Stimulated activated CD4-positive, alpha-beta T cell treated with anti-CD3 and anti-CD28 coated beads, TNF-alpha, amount 100 ng/mL, for 1 hour (primary cell): ENCODE measurements at regions not wholly inside any gene's neighbourhood (a gene's known extent, or its start where the extent isn't known, plus 50 kb on each side); places are given as distances from the start of the nearest gene placed in this dataset.
"Not testable (repeated sequence)": the region's sequence is repeated elsewhere in the genome, so short reads cannot be mapped to it uniquely, and the experiment has no call there.

Experiments
- DNase-seq, 3 donors: peaks; one replicate each; pipeline ENCODE4 v3.0.0-alpha.2; 2020; ENCODE audit warnings: low read depth in 3 of 3, low spot score in 1 of 3

DNA sequence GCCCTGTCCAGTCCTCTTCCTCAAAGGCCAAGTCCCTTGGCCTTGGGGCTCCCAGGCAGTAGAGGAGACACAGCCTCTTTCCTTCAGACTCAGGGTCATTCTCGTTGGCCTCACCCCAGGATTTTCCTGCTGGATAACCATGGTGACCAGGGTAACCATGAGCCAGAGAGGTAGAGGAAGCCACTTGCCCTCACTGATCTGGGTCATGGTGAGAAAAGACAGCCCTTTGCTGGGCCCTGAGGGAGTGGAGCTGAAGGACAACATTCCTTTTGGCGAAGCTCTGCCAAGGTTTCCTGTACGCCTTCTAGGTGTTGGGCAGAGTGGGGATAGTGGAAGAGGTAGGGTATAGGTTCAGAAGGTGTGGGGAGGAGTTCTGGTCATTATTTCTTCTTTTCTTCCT lies 53.1 kb upstream of the WNT4 start:
- DNase-seq = no peak

DNA sequence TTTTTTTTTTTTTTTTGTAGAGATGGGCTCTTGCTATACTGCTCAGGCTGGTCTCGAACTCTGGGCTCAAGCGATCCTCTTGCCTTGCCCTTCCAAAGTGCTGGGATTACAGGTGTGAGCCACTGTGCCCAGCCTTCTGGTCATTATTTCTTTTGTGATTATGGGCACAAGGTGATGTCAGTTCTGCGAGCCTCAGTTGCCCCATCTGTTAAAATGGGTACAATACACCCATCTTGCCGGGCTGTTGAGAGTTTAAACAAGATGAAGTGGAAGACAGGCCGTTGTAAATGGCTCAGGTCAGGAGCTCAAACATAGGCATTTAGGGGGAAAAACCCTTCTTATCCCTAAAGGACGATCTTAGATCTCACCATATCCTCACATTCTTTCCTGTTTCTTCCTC lies 53.7 kb upstream of the WNT4 start:
- DNase-seq = no peak

DNA sequence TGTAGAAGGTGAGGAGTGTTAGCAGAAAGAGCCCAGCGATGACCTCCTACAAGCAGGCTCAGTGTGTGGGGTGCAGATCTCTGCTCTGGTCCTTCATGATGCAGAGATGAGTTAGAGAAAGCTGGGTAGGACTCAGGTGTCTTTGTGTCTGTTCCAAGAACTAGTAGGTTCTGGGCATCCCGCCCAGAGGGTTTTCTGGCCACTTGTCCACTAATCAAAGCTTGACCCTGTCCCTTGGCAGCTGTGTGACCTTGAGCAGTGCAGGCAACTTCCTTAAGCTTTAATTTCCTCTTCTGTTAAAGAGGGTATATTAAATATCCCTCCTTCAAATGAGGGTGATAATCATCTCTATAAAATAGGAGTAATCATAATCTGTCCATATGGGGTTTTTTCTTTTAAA lies 54.7 kb upstream of the WNT4 start:
- no peak for DNase-seq

DNA sequence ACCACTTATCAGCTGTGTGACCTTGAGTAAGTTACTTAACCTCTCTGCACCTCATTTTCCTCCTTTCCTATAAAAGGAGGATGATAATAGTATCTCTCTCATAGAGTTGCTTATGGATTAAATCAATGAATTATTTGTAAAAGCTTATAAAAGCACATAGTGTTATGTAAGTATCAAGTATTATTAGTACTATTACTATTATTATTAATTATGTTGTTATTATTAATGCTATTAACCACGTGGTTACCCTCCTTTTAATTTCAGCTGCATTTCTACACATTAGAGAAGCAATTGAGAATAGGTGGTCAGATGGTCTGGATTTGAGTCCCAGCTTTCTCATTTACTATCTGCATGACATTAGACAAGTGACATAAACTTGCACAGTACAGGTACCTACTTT lies 58.1 kb upstream of the WNT4 start:
- no peak for DNase-seq

DNA sequence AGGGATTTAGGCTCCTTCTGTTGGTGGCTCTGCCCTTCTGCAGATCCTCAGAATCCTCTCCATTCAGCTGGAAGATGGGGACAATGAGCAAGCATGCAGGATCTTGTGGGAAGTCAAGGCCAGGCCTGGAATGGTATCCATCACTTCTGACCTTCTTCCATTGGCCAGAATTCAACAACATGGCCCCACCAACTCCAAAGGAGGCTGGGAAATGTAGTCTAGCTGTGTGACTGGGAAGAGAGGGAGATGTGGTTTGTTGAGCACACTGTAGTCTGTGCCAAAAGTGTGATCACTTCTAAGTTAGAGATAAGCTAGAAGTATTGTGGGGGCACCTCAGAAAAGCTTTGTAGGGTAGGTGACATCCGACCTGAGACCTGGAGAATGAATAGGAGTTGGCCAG lies 60.4 kb upstream of the WNT4 start:
- DNase-seq = no peak

DNA sequence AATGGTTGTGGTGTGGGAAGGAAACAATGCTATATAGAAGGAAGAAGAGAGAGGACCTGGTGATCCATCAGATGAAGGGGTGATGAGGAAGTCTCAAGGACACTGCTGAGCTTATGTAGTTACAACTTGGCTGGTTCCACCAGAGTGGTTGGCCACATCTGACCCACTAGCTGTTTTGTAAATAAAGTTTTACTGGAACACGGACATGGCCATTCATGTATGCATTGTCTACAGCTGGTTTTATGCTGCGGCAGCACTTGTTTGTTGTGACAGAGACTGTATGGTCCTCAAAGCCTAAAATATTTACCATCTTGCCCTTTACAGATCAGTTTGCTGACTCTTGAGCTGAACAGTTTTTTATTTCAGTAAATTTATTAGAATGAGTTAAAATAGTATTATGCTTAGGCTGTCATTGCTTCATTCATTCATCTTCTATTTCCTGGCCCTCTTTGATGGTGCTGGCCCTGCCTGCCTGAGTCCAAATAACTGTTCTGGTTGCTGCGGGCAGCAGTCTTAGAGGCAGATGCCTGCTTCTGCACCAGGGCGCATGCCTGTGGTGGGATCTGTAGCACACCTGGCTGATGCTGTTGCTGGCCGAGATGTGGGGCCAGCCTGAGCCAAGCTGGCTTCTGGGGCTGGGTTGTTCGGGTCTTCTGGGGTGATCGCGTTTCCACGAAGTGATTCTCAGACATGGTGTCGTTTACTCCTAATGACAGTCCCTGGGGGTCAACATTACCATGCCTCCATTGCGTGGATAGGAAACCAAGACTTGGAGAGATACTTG lies 61.4 kb upstream of the WNT4 start:
- DNase-seq = no peak

DNA sequence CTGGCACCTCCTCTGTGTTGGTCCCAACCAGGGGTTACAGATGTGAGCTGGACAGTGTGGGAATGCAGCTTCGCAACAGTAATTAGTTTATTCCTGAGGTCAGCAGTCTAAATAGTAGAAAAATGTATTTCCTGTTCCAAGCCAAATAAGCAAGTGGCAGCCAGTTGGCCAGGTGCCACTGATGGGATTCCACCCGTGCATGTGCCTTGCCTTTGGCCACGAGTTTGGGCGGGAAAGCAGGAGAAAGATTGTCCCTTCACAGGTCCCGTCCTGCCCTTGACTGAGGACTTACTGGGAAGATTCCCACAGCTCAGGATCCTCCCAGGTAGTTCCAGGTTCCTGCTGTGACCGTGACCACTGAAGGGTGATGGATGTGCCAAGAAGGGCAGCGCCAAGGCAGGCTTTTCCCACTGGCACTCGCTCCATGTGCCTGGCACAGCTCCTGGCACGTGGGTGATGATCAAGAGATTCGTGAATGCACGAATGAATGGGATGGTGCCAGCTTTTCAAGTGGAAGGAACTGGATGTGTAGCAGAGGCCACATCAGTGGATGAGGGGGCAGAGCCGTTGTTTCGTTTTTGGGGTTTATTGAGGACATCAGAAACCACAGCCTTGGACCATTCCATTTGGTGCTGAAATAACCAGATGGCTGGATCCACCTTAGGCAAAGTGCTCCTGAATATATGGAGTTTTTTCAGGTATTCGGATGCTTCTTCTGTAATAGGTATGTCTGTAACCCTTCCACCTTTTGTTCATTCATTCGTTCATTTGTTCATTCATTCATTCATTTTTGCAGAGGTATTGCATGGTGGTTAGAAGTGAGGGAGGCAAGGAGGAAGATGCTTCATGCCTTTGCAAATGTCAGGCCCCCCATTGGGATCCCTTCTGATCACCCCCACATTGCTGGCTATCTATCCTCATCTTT lies 62.4 kb upstream of the WNT4 start:
- no peak for DNase-seq

DNA sequence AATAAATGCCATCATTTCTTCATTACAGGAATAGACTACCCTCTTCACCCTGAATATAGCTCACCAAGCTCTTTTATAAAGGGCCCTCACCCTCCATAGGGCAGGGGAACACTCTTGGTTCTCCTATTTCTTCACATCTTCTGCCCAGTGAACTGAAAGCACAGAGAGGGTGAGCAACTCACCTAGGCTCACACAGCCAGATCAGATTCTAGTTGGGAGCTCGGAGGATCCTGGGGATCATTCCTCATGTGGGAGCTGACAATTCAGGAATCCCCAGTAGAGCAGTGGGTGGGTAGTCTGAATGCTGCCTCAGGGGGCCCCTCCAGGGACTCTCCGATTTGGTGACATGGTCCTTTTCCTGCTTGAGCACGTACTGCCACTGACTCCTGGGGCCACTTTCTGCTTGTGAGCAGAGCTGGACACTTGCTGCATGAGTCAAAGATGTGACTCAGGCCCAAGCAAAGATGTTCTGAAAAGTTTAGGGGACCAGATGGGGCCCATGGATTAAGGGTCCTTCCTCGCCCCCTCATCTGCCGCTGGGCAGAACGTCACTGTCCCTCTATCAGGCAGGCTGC lies 63.7 kb upstream of the WNT4 start:
- DNase-seq = no peak

DNA sequence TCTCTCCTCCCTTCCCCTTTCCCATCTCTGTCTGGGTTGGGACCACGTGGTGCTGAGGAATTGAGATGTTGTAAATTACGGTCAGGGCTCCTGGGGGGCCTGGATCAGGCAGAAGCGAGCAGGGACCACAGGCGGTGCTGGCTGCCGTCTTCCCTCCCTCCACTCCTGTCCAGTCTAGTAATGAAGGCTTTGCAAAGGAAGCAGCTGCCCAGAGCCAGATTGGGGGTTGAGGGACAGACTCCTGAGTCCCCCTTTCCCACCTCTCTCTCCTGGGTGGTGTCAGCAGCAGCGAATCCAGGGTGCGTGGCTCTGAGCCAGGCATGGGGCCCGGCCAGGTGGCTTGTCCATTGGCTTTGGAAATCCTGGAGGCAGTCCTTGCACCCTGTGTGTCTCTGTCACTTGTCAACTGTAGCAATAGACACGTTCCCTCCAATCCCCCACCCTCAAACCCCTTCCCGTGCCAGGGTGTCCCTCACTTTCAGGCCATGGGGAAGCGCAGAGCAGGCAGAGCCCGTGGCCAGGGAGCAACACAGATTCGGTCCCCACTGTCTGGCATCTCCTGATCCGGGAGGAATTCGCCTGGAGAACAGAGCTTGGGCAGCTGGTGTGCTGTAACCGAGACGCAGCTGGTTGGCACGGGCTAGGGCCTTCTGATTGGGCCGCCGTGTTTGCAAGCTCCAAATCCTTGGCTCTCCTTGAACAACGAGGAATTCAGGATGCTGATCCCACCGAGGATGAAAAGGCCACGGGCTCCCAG lies 64.8 kb upstream of the WNT4 start:
- DNase-seq = no peak

DNA sequence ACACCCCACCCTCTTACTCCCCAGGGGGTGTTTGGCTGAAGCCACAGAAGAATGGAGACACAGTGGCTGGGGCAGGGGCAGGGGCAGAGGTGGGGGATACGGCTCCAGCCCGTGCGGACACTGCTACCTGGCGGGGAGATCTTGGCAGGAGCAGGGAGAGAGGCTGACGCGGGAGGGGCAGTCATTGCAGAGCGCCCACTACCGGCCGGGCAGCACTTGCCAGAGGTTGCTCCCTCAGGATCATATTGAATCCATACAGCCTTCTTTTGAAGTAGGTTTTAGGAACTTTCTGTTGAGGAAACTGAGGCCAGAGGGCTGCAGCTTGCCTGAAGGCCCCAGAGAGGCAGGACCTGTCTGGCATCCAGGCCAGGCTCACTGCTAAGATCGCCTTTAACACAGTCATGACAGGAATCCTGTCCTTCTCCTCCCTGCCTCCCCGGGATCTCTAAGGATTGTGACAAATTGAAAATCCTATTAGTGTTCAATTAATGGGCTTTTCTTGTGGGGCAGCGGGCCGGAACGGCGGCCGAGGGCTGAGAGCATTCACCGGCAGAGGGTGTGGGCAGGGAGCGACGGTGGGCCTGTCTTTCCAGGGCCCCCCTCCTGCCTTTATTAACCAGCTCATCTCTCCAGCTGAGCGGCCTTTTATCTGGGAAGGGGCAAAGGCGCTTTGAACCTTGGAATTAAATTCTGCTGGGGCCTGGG lies 65.5 kb upstream of the WNT4 start:
- no peak for DNase-seq

DNA sequence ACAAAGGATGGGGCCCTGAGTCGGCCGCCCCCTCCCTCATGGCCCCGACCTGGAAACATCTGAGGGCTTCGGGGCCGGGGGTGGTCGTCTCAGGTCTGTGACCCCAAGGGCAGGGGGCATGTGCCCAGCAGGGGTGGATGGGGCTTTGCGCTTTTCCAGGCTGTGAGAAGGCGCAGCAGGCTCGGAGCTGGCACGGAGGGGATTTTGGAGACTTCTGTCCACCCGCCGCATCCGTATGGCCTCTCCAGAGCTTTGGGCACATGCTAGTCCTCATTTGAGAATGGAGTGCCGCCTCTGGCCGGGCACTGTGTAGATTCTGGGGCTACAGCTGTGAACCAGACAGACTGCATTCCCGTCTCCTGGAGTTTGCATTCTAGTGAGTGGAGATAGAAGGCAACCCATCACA lies 66.1 kb upstream of the WNT4 start:
- no peak for DNase-seq

DNA sequence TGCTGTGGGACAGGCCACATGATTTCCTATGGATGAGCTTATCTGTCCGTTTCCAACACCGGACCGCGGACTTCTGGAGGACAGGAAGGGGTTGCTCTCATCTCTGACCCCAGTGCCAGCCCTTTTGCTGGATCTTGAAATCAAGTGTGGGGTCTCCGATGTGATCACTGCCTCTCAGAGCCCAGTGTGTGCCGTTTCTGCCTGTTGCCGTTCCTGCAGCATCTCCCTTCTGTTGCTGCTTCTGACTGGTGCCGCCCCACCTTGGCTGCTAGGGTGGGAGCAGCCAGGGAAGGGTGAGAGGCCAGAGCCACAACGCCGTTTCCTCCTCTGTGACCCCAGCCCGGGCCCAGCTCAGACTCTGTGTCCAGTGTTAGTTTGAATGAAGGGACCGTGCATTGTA lies 67.3 kb upstream of the WNT4 start:
- DNase-seq = no peak

DNA sequence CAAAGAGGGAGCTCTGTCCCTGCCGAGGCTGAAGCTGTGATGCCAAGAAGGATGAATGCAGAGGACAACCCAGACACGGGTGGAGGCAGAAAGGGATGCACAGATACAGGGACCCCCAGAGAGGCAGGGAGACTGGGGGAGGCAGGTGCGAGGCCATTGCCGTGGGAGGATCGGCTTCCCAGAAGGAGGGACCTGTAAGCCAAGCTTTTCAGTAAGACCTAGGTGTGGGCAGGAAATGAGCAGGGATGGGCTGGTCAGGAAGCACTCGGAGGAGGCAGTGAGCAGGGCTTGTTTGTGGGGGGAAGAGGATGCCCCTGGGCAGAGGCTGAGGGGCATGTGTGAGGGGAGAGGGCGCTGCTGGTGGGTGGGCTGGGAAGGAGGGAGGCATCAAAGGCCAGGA lies 67.7 kb upstream of the WNT4 start:
- DNase-seq = no peak

DNA sequence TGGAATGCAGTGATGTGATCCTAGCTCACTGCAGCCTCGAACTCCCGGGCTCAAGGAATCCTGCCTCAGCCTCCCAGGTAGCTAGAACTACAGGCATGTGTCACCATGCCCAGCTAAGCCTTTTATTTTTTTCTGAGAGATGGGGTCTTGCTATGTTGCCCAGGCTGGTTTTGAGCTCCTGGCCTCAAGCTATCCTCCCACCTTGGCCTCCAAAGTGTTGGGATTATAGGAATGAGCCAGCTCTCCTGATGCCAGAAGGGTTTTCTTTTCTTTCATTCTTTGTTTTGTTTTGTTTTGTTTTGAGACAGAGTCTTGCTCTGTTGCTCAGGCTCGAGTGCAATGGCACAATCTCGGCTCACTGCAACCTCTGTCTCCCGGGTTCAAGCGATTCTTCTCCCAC lies 68.6 kb upstream of the WNT4 start:
- DNase-seq = not testable (repeated sequence)

DNA sequence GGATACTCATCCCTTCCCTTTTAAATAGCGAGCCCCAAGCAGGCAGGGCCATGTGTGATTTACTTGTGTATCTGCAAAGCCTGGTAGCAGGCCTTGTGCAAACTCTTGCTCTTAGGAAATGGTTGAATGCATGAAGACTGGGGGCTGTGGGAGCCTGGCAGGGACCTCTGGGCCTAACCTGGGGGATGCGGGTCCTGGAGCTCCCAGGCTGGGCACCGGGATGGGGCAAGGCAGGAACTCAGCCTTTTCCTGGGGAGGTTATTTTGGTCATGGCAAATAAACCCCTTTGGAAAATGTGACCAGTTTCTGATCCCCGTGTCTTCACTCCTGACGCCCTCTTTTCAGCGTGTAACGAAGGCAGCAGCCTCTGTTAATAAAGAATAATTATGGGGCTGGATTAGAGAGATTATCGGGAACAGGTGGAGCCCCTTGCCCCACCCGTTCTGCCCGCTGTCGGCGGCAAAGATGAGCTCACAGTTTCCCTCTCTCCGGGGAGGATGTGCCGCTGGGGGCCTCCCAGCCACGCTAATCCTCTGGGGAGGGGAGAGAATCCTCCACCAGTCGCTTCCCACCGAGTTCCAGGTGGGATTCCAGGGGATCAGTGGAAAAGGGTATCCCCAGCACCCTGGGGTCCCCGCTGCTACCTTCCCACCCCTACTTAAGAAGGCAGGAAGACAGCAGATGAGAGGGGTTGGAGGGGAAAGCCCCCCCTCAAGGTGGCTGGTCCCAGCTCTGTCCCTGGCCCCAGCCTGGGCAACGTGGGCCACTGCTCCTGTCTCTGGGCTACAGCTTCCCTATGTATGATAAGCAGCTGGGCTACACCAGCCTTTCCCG lies 69.7 kb upstream of the WNT4 start:
- no peak for DNase-seq

DNA sequence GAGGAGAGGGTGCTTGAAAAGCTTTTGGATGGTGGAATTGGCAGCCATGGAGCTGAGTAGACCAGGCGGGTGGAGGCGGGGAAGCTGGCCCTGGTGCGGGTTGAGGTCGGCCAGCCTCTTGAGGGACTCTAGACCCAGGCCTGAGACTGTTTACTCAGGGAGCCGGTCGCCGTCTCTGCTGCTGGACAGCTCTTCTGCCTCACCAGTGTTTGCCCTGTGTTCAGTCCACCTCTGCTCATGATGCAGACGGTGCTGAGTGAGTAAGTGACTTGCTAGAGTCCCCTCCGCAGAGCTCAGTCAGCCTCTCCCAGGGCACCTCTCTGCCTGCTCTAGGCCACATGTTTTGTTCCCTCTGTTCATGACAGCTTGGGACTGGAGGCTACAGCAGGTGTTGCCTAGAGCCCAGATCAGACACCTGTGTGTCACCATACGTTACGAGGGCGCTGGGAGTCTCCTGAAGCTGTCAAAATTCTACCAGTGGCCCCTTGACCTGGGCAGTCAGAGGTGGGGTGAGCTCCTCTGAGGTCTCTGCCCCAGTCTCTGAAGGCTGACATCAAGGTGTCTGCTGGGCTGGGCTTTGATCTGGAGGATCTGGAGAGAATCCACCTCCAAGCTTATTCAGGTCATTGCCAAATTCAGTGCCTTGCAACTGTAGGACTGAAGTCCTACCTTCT lies 73.5 kb upstream of the WNT4 start:
- no peak for DNase-seq

DNA sequence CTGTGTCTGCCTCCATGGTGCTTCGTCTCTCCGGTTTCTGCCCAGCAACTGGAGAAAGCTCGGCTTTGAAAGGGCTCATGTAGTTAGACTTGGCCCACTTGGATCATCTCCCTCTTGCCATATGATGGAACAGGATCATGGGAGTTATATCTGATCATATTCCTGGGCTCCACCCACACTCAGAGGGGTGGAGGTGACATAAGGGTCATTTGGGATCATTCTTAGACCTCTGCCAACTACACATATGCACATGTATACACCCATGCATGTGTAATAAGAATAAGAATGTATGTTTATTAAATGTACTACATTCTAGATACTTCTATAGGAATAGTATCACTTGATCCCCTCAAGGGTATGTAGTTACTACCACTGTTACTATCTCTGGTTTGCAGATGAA lies 74.1 kb upstream of the WNT4 start:
- no peak for DNase-seq

DNA sequence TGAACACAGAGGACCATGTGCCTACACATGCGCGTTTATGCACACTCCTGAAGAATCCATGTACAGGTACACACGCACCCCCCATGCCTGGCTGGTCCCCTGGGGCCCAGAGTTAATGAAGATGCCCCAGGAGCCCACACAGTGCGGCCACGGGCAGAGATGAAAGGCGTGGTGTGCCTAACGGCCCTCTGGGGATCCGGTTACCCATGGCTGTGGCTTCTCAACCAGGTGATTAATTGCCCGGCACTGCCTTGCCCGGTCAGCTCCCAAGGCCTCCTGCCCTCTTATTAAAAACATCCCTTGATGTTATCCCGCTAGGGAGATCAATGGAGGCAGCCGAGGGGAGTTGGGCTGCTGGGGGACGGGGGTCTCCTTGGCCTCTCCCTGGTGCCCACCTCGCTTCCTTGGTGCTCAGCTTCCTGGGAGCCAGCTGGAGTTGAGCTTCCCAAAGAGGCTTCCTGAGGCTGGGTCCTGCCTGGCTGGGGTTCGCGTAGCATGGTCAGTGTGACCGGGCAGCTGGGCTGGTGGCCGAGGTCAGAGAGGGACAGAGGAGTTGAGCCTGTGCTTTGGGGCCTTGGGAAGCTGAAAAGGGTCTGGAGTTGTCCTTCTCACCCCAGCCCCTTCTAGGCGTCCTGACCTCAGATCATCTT lies 75.0 kb upstream of the WNT4 start:
- no peak for DNase-seq
